ENCODE measurements at regions not wholly inside any gene's neighbourhood (a gene's known extent, or its start where the extent isn't known, plus 50 kb on each side); places are given as distances from the start of the nearest gene placed in this dataset.

GRCh38 chr18:22052405-22053105 lies 116.8 kb upstream of the GATA6 start:
- no peaks in the 10 kb centered on the region for H3K9me3 ChIP-seq (ENCODE audit: control insufficient read depth, low read depth, low read length)
- H3K4me3 ChIP-seq (ENCODE audit: control insufficient read depth in 2 of 3, extremely low read depth in 1 of 3, insufficient read depth in 2 of 3, low read depth in 1 of 3, low read length in 3 of 3), result no peak overlapping the region
- dilution Hi-C loops (cut with MboI; ENCODE audit: extremely low pct_ligation_motif_present, low sequenced_read_pairs), result no loop called here
- peaks cover 3% of the 10 kb centered on the region for H3K27me3 ChIP-seq (ENCODE audit: control insufficient read depth, extremely low read depth, insufficient read depth, low read length)
- H4K20me1 ChIP-seq (ENCODE audit: control insufficient read depth, extremely low read depth, insufficient read depth, low read length), result no peaks in the 10 kb centered on the region
- no peaks in the 10 kb centered on the region for H3K79me2 ChIP-seq (ENCODE audit: control insufficient read depth, insufficient read depth, low read length)
- H3K36me3 ChIP-seq (ENCODE audit: control insufficient read depth in 2 of 2, extremely low read depth in 1 of 2, insufficient read depth in 2 of 2, low read length in 2 of 2), result no peaks in the 10 kb centered on the region
- no peak overlapping the region for H3K27ac ChIP-seq (ENCODE audit: control insufficient read depth, insufficient read depth, low read length)
- no peak overlapping the region for H3K9ac ChIP-seq (ENCODE audit: control insufficient read depth, extremely low read depth, insufficient read depth, low read length)
- H3K4me1 ChIP-seq (ENCODE audit: control insufficient read depth, extremely low read depth, insufficient read depth, low read length), result no peaks in the 10 kb centered on the region
- no peak overlapping the region for H3K4me2 ChIP-seq (ENCODE audit: control insufficient read depth, extremely low read depth, insufficient read depth, low read depth, low read length)
- no peaks in the 10 kb centered on the region for H3K9me1 ChIP-seq (ENCODE audit: control insufficient read depth, extremely low read depth, insufficient read depth, low read length)
- DNase-seq (ENCODE audit: low read depth, low spot score), result no peak
- FAIRE-seq, result no peak
- TF ChIP-seq CTCF (optimal IDR thresholded peaks at IDR 0.05 in 1 of 3, IDR thresholded peaks at IDR 0.05 in 1 of 3, conservative IDR thresholded peaks at IDR 0.05 in 1 of 3; ENCODE audit: extremely low read depth in 1 of 3, insufficient read depth in 2 of 3, low read length in 3 of 3) (no peak), EZH2 (IDR thresholded peaks at IDR 0.05; ENCODE audit: low read length) (no peak)
- no peak overlapping the region for H2AFZ ChIP-seq (ENCODE audit: control insufficient read depth, low read length)

GRCh38 chr18:22055466-22056238 lies 113.7 kb upstream of the GATA6 start:
- dilution Hi-C loops (cut with MboI; ENCODE audit: extremely low pct_ligation_motif_present, low sequenced_read_pairs), result no loop called here
- no peak overlapping the region for H2AFZ ChIP-seq (ENCODE audit: control insufficient read depth, low read length)
- no peak for DNase-seq (ENCODE audit: low read depth, low spot score)
- H3K4me3 ChIP-seq (ENCODE audit: control insufficient read depth in 2 of 3, extremely low read depth in 1 of 3, insufficient read depth in 2 of 3, low read depth in 1 of 3, low read length in 3 of 3), result no peak overlapping the region
- H3K27ac ChIP-seq (ENCODE audit: control insufficient read depth, insufficient read depth, low read length), result no peak overlapping the region
- H3K4me1 ChIP-seq (ENCODE audit: control insufficient read depth, extremely low read depth, insufficient read depth, low read length), result no peaks in the 10 kb centered on the region
- no peak overlapping the region for H3K9ac ChIP-seq (ENCODE audit: control insufficient read depth, extremely low read depth, insufficient read depth, low read length)
- no peak for FAIRE-seq
- H3K4me2 ChIP-seq (ENCODE audit: control insufficient read depth, extremely low read depth, insufficient read depth, low read depth, low read length), result no peak overlapping the region
- no peaks in the 10 kb centered on the region for H3K27me3 ChIP-seq (ENCODE audit: control insufficient read depth, extremely low read depth, insufficient read depth, low read length)
- no peaks in the 10 kb centered on the region for H3K36me3 ChIP-seq (ENCODE audit: control insufficient read depth in 2 of 2, extremely low read depth in 1 of 2, insufficient read depth in 2 of 2, low read length in 2 of 2)
- no peaks in the 10 kb centered on the region for H3K9me3 ChIP-seq (ENCODE audit: control insufficient read depth, low read depth, low read length)
- H3K9me1 ChIP-seq (ENCODE audit: control insufficient read depth, extremely low read depth, insufficient read depth, low read length), result no peaks in the 10 kb centered on the region
- H3K79me2 ChIP-seq (ENCODE audit: control insufficient read depth, insufficient read depth, low read length), result no peaks in the 10 kb centered on the region
- TF ChIP-seq CTCF (optimal IDR thresholded peaks at IDR 0.05 in 1 of 3, IDR thresholded peaks at IDR 0.05 in 1 of 3, conservative IDR thresholded peaks at IDR 0.05 in 1 of 3; ENCODE audit: extremely low read depth in 1 of 3, insufficient read depth in 2 of 3, low read length in 3 of 3), result no peak
- TF ChIP-seq EZH2 (IDR thresholded peaks at IDR 0.05; ENCODE audit: low read length), result no peak
- no peaks in the 10 kb centered on the region for H4K20me1 ChIP-seq (ENCODE audit: control insufficient read depth, extremely low read depth, insufficient read depth, low read length)

All from keratinocyte (primary cell).